CD4-positive, alpha-beta T cell (primary cell): ENCODE measurements at regions not wholly inside any gene's neighbourhood (a gene's known extent, or its start where the extent isn't known, plus 50 kb on each side); places are given as distances from the start of the nearest gene placed in this dataset.

Source experiments
- ATAC-seq: fragments of 200-7000 bp; cut with Tn5 transposase; one replicate; pipeline ENCODE4 v1.10.0; 2022; ENCODE audit warnings: mild to moderate bottlenecking; ENCODE audit not compliant: poor library complexity
- CTCF ChIA-PET: fragments of 350-600 bp; sonication (Branson Sonifier 250); formaldehyde crosslinking; loops from one replicate; lab custom pipeline; 2021; ENCODE audit warnings: antibody characterized with exemption, inconsistent platforms; lab: Charles Lee
- POLR2A ChIA-PET: fragments of 350-600 bp; sonication (Branson Sonifier 250); formaldehyde crosslinking; loops from one replicate; lab custom pipeline; 2021; ENCODE audit warnings: antibody characterized with exemption, inconsistent platforms; lab: Charles Lee
- DNase-seq, 14 experiments: peaks; one replicate each; pipeline ENCODE4 v3.0.0-alpha.2; 2013 to 2020; ENCODE audit warnings: mixed read lengths in 2 of 14
- H3K27ac ChIP-seq, 2 donors: one replicate each; pipeline versions ENCODE4 v1.5.1 to v1.7.0; 2013; ENCODE audit warnings: low read length in 2 of 2, low read depth in 1 of 2, mild to moderate bottlenecking in 1 of 2
- H3K27me3 ChIP-seq, 2 experiments: 1 replicate in 1 of 2; 2 replicates in 1 of 2; pipeline versions ENCODE4 v1.6.1 to v1.7.0; 2013; ENCODE audit warnings: low read length in 2 of 2, control low read depth in 1 of 2, mild to moderate bottlenecking in 1 of 2, moderate library complexity in 1 of 2; ENCODE audit not compliant: insufficient read depth in 2 of 2, control insufficient read depth in 1 of 2
- H3K36me3 ChIP-seq: one replicate; pipeline ENCODE4 v1.6.1; 2013; ENCODE audit warnings: low read length, control low read depth; ENCODE audit not compliant: insufficient read depth
- H3K4me1 ChIP-seq: one replicate; pipeline ENCODE4 v1.6.1; 2013; ENCODE audit warnings: low read length, control low read depth; ENCODE audit not compliant: insufficient read depth
- H3K4me3 ChIP-seq: one replicate; pipeline ENCODE4 v1.5.1; 2013; ENCODE audit warnings: mild to moderate bottlenecking, low read length, moderate library complexity
- H3K9me3 ChIP-seq, 2 experiments: 1 replicate in 1 of 2; 2 replicates in 1 of 2; pipeline versions ENCODE4 v1.6.1 to v1.7.0; 2013; ENCODE audit warnings: low read length in 2 of 2, mild to moderate bottlenecking in 2 of 2, control low read depth in 1 of 2, moderate library complexity in 1 of 2; ENCODE audit not compliant: control insufficient read depth in 1 of 2, insufficient read depth in 1 of 2
- H3K27ac Mint-ChIP-seq: one replicate; pipeline ENCODE4 v1.8.0; 2020; ENCODE audit warnings: mixed read lengths
- H3K27me3 Mint-ChIP-seq: one replicate; pipeline ENCODE4 v1.8.0; 2021; ENCODE audit warnings: mixed read lengths
- H3K36me3 Mint-ChIP-seq: one replicate; pipeline ENCODE4 v1.8.0; 2021; ENCODE audit warnings: low read depth, mixed read lengths
- H3K4me1 Mint-ChIP-seq: one replicate; pipeline ENCODE4 v1.8.0; 2021; ENCODE audit warnings: low read depth, mixed read lengths
- H3K4me3 Mint-ChIP-seq: one replicate; pipeline ENCODE4 v1.8.0; 2020; ENCODE audit warnings: mild to moderate bottlenecking, mixed read lengths
- H3K9me3 Mint-ChIP-seq: one replicate; pipeline ENCODE4 v1.8.0; 2020; ENCODE audit warnings: mixed read lengths
- intact Hi-C, 2 experiments: fragments of 100-400 bp; cut with DNase I in 1 of 2; cut with micrococcal nuclease in 1 of 2; formaldehyde crosslinking; loops; one replicate each; pipeline versions ENCODE4 v1.15.1 to v1.9.0; 2023 to 2025; cut with DNase I, micrococcal nuclease
- TF ChIP-seq, protein P1 (sequence below): fragments of 200-600 bp; IDR thresholded peaks from one replicate; pipeline ENCODE4 v1.8.0; 2022; ENCODE audit warnings: antibody characterized with exemption, mild to moderate bottlenecking

DNA sequence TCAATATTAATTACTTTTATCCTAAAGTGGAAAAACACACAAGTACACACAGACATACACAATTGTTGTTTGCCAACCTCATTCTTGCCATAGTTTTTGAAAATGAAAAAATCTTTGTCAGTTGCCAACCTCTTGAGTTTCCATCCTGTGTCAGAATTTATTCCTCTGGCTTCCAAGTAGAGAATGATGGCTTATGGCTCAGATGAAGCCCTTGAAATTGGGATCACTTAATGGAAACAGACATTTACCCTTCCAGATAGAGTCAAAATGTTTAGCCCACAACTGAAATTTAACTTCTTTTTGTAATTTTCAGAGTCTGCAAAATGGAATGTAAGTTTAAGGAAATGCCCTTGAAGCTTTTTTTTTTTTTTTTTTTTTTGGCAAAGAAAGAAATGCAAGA, 321.6 kb upstream of the TNP1 start:
- Mint-ChIP-seq H3K9me3 (peaks cover 3% of the 10 kb centered on the region), H3K4me3 (no peak overlapping the region), H3K4me1 (no peaks in the 10 kb centered on the region), H3K36me3 (no peaks in the 10 kb centered on the region), H3K27me3 (no peaks in the 10 kb centered on the region), H3K27ac (no peak overlapping the region)
- TF ChIP-seq, protein P1, sequence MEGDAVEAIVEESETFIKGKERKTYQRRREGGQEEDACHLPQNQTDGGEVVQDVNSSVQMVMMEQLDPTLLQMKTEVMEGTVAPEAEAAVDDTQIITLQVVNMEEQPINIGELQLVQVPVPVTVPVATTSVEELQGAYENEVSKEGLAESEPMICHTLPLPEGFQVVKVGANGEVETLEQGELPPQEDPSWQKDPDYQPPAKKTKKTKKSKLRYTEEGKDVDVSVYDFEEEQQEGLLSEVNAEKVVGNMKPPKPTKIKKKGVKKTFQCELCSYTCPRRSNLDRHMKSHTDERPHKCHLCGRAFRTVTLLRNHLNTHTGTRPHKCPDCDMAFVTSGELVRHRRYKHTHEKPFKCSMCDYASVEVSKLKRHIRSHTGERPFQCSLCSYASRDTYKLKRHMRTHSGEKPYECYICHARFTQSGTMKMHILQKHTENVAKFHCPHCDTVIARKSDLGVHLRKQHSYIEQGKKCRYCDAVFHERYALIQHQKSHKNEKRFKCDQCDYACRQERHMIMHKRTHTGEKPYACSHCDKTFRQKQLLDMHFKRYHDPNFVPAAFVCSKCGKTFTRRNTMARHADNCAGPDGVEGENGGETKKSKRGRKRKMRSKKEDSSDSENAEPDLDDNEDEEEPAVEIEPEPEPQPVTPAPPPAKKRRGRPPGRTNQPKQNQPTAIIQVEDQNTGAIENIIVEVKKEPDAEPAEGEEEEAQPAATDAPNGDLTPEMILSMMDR, result no peak
- no peak for DNase-seq
- Histone ChIP-seq H3K4me3 (no peak overlapping the region), H3K4me1 (no peaks in the 10 kb centered on the region), H3K9me3 (no peaks in the 10 kb centered on the region), H3K27me3 (no peaks in the 10 kb centered on the region), H3K36me3 (no peaks in the 10 kb centered on the region), H3K27ac (no peak overlapping the region)
- no peak for ATAC-seq
- ChIA-PET CTCF (no interaction called here), POLR2A (no interaction called here)
- intact Hi-C loops, result no loop called here

DNA sequence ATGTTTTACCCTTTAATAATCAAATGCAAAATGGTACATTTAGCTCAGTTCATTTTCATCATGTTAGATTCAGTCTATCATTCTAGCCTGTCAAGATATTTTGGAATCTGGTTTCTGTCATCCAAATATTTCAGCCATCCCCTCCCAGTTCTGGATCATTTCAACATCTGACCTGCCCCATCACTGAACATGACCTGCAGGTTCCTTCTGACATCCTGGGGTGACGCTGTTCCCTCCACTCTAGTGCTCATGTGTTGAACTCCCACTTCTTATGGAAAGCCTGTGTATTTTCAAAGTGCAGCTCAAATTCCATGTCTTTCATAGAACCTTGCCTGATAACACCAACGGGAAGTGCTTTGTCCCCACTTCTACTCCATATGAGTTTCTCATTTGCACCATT, 320.0 kb upstream of the TNP1 start:
- H3K27ac ChIP-seq, result no peak overlapping the region
- DNase-seq, result no peak
- H3K4me3 ChIP-seq, result no peak overlapping the region
- no peaks in the 10 kb centered on the region for H3K27me3 Mint-ChIP-seq
- TF ChIP-seq, protein P1, result no peak
- H3K4me1 ChIP-seq, result no peaks in the 10 kb centered on the region
- ATAC-seq, result no peak
- POLR2A ChIA-PET, result no interaction called here
- no peak overlapping the region for H3K27ac Mint-ChIP-seq
- no peaks in the 10 kb centered on the region for H3K4me1 Mint-ChIP-seq
- CTCF ChIA-PET, result no interaction called here
- intact Hi-C loops, result no loop called here
- H3K9me3 ChIP-seq, result no peaks in the 10 kb centered on the region
- H3K27me3 ChIP-seq, result no peaks in the 10 kb centered on the region
- no peaks in the 10 kb centered on the region for H3K36me3 Mint-ChIP-seq
- H3K9me3 Mint-ChIP-seq, result peaks cover 6% of the 10 kb centered on the region
- no peaks in the 10 kb centered on the region for H3K36me3 ChIP-seq
- no peak overlapping the region for H3K4me3 Mint-ChIP-seq

DNA sequence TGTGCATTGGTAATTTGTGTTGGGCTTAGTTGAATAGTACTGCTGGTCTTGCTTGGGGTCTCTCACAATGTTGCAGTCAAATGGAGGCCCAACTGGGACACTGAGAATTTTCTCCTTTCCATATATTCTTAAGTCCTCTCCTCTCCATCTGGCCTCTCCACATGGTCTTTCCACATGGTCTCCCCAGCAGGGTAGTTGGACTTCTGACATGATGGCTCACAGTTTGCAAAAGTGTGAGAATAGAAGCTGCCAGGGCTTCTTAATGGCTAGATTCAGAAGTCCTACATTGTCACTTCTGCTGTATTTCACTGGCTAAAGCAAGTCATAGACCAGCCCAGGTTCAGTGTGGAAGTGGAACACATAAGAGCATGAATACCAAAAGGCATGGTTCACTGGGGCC, 318.5 kb upstream of the TNP1 start:
- no peak for DNase-seq
- Histone ChIP-seq H3K27ac (no peak overlapping the region), H3K27me3 (no peaks in the 10 kb centered on the region), H3K9me3 (no peaks in the 10 kb centered on the region), H3K4me3 (no peak overlapping the region), H3K36me3 (no peaks in the 10 kb centered on the region), H3K4me1 (no peaks in the 10 kb centered on the region)
- ChIA-PET CTCF (no interaction called here), POLR2A (no interaction called here)
- no peak overlapping the region for H3K27ac Mint-ChIP-seq
- peaks cover 6% of the 10 kb centered on the region for H3K9me3 Mint-ChIP-seq
- no peaks in the 10 kb centered on the region for H3K4me1 Mint-ChIP-seq
- no peak for ATAC-seq
- H3K36me3 Mint-ChIP-seq, result no peaks in the 10 kb centered on the region
- no peak overlapping the region for H3K4me3 Mint-ChIP-seq
- H3K27me3 Mint-ChIP-seq, result peaks cover 5% of the 10 kb centered on the region
- intact Hi-C loops, result no loop called here
- TF ChIP-seq, protein P1, result no peak
